GM18867 (cell line): ENCODE measurements at regions not wholly inside any gene's neighbourhood (a gene's known extent, or its start where the extent isn't known, plus 50 kb on each side); places are given as distances from the start of the nearest gene placed in this dataset.
"Not testable (repeated sequence)": the region's sequence is repeated elsewhere in the genome, so short reads cannot be mapped to it uniquely, and the experiment has no call there.

ENCODE experiments used
- ATAC-seq: cut with Tn5 transposase; IDR thresholded peaks from one replicate; pipeline ENCODE4 v1.9.1; 2021; ENCODE audit warnings: mild to moderate bottlenecking, moderate library complexity; ENCODE audit not compliant: unreplicated experiment

DNA sequence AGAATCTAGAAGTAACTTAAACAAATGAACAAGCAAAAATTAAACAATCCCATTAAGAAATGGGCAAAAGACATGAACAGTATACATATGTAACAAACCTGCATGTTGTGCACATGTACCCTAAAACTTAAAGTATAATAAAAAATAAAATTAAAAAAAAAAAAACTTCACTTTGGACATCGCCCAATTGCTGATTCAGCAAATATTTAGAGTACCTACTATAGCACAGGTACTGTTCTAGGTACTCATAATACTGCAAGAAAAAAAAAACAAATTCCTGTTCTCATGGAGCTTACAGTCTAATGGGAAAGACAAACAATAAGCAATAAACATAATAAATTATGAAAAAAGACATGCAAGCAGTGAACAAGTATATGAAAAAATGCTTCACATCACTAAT, 501.5 kb upstream of the HS3ST5 start:
- ATAC-seq, result no peak

DNA sequence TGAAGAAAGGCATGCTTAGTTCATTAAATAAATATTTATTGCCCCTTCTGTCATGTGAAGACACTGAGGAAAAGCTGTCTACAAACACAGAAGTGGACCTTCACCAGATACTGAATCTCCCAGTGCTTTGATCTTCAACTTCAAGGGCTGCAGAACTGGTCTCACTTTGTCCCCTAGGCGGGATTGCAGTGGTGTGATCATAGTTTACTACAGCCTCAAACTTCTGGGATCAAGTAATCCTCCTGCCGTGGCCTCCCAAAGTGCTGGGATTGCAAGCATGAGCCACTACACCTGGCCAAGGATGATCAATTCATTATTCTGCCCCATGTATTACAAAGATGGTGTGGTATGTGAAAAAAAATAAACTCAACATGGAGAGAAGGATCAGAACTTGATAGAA, 496.2 kb upstream of the HS3ST5 start:
- no peak for ATAC-seq

DNA sequence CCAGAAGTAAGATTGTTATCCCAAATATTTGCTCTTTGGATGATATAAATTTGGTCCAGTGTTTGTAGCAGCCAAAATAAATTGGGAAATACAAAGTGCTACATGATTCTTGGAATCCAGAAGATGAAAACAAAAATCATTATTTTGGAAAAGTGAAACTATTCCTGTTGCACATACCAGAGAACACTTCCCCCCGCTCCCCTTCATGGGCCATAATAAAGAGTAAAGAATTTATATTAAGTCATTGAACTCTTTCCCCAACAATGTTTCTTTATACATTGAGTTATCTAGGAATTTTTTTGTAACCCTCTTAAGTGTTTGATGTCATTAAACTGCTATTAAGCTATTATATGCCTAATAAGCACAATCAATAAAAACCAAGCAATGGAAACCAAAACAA, 490.4 kb upstream of the HS3ST5 start:
- no peak for ATAC-seq

DNA sequence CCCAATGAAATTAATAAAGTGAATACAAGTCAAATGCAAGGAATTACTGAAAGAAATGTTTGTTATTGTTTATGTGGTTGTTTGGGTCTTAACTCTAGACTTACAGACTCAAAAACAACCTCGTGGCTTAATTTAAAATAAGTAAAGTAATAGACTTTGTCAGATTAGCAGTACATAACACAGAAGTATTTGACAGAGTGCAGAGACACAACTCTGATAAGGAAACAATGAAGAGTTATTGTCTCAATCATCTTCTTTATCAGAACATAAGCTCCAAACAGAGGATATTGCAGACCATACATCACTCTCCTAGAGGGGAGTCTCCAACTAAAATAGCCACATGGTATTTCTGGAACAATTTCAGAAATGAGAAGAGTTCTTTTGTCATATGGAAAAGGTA, 487.7 kb upstream of the HS3ST5 start:
- ATAC-seq, result no peak

DNA sequence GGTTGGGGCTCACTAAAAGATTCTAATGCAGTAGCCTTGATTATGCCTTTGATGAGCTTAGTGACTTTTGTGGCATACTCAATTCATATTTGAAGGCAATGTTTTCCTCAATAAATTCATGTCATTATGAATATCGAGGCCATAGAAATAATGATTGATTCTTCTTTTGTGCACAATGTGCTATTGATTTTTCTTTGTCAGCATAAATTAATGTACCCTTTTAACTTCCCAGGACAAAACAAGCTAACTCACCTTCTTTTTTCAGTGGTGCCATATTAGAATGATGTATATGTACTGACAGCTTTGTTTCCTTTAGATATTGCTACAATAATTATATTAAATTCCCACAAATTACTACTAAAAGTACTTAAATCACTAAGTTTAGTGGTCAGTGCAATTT, 484.3 kb upstream of the HS3ST5 start:
- ATAC-seq, result no peak

DNA sequence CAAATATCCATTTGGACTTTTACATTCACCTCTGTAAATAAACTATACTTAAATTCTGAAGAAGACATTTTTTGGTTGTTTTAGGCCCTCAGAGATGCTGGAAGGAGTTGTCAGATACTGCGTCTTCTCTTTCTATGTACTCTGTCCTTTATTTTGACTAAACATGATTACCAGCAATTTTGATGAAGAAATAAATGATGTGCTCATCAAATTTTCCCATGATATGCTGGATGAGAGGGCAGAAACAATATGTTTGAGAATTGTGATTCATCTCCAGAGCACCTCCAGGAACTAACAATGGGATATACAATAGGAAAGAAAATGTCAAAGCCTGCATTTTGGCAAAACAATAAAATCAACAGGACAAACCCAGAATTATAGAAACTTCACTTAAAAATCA, 481.6 kb upstream of the HS3ST5 start:
- ATAC-seq, result no peak

DNA sequence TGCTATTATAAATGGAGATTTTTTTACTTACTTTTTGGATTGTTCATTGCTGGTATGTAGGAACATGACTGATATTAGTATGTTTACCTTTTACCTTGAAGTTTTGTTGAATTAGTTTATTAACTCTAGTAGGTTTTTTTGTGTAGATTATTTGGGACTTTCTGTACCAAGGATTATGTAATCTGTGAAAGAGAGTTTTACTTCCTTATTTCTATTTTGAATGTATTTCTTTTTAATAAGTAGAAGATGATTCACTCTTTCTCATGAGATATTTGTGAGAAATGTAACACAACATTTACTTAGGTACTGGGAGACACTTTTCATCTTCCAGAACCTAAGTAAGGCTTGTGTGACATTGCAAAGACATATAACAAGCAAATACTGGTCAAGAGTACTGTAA, 473.9 kb upstream of the HS3ST5 start:
- ATAC-seq, result no peak

DNA sequence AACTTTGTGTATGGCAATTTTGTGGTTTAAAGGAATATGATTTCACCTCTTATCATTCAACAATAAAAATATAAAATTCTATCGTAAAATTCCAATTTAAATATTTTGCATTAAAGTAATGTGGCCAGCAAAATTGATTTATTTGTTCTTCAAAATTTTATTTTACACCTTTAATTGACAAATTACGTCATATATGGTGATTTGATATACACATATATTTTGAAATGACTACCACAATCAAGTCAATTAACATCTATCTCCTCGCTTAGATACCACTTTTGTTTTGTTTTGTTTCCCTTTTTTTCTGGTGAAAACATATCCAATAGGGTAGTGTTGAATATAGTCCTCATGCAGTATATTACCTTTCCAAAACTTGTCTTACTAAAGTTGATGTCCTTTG, 467.6 kb upstream of the HS3ST5 start:
- no peak for ATAC-seq

DNA sequence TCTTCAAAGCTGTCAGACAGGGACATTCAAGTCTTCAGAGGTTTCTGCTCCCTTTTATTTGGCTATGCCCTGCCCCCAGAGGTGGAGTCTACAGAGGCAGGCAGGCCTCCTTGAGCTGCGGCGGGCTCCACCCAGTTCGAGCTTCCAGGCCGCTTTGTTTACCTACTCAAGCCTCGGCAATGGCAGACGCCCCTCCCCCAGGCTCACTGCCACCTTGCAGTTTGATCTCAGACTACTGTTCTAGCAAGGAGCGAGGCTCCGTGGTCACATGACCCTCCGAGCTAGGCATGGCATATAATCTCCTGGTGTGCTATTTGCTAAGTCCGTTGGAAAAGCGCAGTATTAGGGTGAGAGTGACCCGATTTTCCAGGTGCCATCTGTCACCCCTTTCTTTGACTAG, 462.6 kb upstream of the HS3ST5 start:
- ATAC-seq, result not testable (repeated sequence)

DNA sequence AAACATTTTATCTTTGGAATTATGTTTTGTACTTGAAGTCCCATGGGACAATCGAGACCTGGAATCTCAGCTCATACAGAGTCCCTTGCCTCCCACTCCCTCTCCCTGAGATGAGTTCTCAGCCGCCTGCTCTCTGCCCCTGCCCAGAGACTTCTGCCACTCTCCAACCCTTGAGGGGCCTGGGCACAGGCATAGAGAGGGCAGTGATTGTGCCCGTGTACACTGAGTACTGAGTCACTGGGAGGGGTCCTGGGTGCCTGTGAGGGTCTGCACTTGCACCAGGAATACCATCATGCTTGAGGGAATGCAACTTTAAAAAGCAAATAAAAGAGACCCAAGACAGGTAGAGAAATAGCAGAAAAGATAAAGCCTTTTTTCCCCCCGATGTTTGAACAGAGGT, 453.8 kb upstream of the HS3ST5 start:
- ATAC-seq, result no peak

DNA sequence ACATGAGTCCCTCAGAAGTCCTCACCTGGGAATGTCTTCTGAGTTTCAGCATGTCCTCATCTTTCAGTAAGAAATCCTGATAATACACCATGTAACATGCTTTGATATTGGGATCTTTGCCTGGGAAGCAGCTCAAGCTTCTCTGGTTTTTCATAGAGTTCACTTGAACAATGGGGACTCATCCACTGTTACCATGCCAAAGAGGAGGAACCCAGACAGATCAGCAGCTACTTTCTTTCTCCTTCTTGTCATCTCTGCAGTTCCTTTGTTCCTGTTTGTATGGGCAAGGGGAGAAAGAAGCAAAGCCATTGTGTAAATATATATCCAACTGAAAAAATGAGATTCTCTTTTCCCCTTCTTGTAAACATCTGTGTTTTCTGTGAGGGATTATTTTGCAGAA, 450.6 kb upstream of the HS3ST5 start:
- ATAC-seq, result no peak

DNA sequence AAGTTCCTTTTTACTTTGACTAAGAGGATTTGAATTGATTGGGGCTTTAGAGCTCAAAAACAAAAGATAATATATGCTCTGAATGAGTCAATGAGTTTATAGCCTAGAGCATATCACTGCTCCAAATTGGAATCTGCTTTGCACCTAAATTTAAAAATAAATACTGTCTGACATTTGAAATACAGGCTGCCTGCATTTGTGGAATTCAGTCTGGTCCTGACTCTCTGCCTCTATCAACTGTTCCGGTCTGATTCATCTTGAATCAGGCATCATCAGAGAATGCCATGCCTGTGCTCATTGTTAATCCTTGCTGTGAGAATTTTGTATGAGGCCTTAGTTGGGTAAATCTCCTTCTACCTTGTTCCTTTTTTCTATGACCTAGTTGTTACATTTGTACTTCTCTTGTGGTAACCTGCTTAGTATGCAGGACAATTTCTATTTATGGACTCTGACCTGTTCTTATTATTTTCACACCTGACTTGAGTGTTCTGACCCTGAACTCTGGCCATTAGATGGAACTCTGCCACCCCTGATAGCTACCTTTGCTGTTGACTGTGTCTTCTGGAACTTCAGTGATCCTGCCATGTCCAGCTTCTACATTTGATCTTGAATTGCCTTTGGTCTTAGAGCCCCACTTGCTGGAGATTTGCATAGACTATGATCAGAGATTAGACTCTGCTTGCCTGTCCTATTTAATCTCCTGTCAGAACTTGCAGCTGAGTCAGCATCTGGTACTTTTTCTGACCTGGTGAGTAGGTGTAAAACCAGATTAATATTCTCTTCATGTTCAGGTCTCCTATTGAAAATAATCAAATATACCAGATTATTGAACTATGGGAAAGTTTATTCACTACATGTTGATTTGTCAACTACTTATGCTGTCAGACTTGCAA, 442.7 kb upstream of the HS3ST5 start:
- ATAC-seq, result no peak

DNA sequence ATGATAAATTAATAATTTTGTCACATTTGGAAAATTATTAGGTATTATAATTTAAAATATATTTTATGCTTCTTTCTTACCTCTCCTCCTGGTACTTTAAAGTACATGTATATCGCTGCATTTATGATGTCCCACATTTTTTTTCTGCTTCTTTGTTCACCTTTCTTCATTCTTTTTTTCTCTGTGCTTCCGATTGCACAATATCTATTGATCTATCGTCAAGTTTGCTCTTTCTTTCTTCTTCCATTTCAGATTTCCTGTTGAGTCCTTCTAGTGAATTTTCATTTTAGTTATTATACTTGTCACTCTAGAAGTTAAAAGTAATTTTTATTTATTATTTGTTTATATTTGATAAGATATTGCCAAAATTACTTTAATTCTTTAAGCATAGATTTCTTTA, 441.0 kb upstream of the HS3ST5 start:
- no peak for ATAC-seq

DNA sequence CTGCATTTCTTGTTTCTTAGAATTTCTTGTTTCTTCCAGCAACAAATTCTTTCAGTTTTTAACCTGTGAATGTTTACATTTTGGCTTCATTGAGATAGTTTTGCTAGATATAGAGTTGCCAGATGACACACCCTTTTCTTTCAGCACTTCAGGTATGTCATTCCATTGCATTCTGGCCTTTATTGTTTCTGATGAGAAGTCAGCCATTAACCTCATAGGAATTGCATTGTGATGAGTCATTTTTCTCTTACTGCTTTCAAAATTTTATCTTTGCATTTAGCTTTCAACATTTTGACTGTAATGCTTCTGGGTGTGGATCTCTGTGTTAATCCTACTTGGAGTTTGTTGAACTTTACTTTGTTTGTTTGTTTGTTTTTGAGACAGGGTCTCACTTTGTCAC, 440.3 kb upstream of the HS3ST5 start:
- ATAC-seq, result no peak

DNA sequence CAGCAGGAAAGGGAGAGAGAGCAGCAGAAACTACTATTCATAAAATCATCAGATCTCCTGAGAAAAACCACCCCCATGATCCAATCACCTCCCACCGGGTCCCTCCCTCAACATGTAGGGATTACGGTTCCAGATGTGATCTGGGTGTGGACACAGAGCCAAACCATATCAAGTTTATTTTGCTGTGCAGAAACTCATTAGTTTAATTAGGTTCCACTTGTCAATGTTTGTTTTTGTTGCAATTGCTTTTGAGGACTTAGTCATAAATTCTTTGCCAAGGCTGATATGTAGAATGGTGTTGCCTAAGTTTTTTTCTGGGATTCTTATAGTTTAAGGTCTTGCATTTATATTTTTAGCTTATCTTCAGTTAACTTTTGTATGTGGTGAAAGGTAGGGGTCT, 422.0 kb upstream of the HS3ST5 start:
- no peak for ATAC-seq

DNA sequence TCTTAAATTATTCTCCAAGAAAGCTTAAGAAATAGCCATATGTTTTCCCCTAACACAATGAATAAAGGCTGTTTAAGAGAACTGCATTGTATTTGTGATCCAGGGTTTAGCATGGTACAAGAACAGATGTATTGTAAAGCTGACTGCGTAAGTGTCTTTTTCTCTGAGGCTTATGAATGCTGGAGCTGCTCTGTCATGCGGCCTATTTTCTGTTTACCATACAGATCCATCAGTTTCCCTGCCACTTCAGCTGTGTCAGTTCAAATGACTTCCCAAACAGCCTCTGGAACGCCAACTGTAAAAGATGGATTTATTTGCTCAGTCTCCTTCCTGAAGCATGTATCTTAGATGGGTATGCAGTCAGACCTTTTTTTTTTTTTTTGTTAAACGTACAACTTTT, 419.3 kb upstream of the HS3ST5 start:
- no peak for ATAC-seq

DNA sequence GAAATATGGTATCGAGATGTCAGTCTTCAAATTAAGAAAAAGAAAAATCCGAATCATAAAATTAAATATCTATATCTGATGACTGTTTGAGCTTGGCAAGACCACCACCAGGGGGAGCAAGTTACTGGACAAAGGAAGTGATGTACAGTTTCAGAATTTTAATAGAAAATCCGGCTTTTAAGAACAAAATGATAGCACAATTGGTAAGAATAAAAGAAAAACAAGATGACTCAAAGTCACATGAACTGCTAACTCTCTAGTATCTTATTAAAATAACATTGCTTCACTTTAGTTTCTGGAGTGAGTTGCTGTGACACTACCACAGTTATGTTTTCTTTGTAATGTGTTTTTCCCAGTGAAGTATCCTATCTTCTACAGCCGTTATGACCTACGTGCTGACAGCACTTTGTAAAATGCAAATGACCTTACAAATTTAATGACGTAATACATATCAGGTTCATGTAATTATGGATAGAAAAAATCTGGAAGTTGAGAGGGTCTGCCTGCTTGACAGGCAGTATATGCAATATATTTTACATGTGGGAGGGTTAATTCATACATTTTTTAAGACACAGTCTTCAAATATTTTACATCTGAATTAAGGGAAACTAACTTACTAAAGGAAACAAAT, 405.3 kb upstream of the HS3ST5 start:
- ATAC-seq, result no peak

DNA sequence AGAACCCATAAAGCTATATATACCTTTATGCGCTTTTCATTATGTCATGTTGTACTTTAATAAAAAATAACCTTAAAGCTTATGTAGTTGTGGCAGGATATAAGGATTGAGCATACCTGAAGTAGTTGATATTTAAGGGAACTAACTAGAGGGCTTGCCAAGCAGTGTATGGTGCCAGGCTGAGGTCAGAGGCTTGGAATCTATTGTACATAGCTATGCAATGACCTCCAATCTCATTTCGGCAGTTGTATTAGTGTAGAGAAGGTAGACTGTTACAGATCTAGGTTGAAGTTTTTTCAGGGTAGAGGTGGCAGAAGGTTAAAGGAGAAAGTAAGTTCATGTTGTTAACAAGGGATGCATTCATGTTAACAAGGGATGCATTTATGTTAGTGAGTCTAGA, 397.7 kb upstream of the HS3ST5 start:
- ATAC-seq, result no peak

DNA sequence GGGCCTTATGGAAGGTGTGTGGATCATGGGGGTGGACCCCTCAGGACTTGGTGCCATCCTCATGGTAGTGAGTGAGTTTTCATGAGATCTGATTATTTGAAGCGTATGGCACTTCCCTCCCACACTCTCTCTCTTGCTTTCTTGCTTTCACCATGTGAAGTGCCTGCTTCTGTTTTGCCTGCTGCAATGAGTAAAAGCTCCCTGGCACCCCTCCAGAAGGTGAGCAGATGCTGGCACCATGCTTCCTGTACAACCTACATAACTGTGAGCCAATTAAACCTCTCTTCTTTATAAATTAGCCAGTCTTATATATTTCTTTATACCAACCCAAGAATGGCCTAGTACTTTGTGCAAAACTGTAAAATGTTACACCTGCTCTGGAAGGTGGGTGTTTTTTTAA, 396.8 kb upstream of the HS3ST5 start:
- ATAC-seq, result no peak

DNA sequence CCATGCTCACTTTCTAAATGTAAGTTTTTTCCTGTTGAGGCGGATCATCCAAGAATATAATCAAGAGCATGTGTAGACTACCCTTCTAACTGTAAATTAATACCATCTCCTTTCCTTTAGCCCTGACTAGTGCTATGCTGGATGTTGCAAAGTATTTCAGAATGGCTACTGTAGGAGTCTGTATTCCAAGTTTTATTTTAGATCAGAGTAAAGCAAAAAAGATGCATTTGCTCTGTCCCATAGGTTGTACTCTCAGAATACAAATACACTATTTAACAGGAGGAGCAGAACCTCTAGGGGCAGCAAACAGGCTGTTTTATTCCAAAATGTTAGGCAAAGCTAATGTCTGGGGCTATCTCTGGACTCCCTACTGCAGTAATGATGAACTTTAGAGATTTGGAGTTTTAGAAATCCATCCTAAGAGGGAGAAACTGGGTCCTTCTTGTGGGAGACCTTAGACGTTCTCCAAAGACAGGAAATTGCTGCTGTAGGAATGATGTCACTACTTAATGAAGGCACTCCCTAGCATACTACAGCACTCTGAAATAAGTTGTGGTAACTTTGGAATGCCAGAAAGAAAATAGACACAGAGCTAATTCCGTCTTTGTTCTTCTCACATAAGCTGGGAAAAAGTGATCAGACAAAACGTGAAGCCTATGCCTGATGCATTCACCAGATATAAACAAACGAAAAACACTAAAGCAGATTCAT, 392.4 kb upstream of the HS3ST5 start:
- ATAC-seq, result no peak

DNA sequence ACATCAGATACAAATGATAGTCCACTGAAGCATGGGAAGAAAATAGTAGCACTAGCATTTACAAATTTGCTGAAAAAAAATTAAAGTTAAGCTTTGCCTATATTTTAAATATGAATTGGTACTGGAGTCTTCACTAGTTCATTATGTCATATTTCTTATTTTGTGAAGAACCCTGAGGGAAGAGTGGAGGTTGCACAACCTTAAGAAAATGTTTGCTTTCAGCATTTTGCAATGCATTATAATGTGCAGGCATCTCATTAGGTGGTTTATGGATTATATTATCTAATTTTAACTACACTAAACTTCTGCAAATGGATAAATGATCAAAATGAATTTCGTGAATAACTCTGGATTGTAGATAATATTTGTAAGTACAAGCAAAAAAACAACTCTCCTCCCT, 390.8 kb upstream of the HS3ST5 start:
- no peak for ATAC-seq

DNA sequence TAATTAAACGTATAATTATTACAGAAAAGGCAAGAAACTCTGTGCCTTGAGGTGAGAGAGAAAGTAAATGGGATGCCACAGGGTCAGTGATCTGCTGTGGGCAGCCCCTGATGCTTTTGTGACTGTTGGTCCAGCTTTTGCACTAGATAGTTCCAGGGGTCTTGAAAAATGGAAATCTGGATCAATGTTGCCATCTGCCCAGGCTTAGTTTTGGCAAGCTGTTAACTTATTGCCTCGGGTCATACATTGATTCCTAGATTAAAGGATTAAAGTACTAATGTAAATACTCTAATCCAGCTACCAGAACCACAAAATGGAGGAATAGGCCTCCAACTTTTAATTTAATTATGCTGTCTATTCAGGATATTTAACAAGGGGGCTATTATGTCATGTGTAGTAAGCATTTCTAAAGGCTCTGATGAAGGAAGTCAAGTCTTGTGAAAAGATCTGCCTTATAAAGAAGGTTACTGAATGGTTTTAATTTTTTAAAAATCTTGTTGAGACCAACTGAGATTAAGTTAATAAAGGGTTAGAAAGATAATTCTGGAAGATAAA, 376.0 kb upstream of the HS3ST5 start:
- ATAC-seq, result no peak
